Endothelial cell of umbilical vein (primary cell): ENCODE measurements at regions not wholly inside any gene's neighbourhood (a gene's known extent, or its start where the extent isn't known, plus 50 kb on each side); places are given as distances from the start of the nearest gene placed in this dataset.

Source experiments
- BruUV-seq: library from RNA; stranded (reverse); fragments of 400-500 nt; replicated peaks from 2 replicates; lab custom pipeline; 2021; lab: Mats Ljungman, UMichigan
- CTCF ChIA-PET: fragments of 300-600, 350-600 bp; sonication (Branson Sonifier 250); formaldehyde crosslinking; loops from one replicate; lab custom pipeline; 2021; ENCODE audit warnings: antibody characterized with exemption, inconsistent platforms; lab: Charles Lee
- POLR2A ChIA-PET: fragments of 300-600, 350-600 bp; sonication (Branson Sonifier 250); formaldehyde crosslinking; loops from one replicate; lab custom pipeline; 2021; ENCODE audit warnings: antibody characterized with exemption, inconsistent platforms; lab: Charles Lee
- DNase-seq: peaks from one replicate; pipeline ENCODE4 v3.0.0-alpha.2; 2011; ENCODE audit warnings: low read depth, low spot score
- FAIRE-seq: peaks from 2 replicates; lab custom pipeline; 2011; peaks lifted over from hg19 to GRCh38; lab: Jason Lieb, UNC
- H2AFZ ChIP-seq: 2 replicates; pipeline ENCODE4 v1.6.0; 2012; ENCODE audit warnings: low read depth, low read length, control low read depth, inconsistent platforms
- H3K27ac ChIP-seq: 2 replicates; pipeline ENCODE4 v1.5.1; 2011; ENCODE audit warnings: low read depth, mild to moderate bottlenecking, control low read depth, low read length, moderate library complexity; ENCODE audit not compliant: insufficient read depth
- H3K27me3 ChIP-seq, 2 experiments: 2 replicates each; pipeline versions ENCODE4 v1.6.0 to v1.6.1; 2011; ENCODE audit warnings: low read length in 2 of 2, mixed read lengths in 1 of 2; ENCODE audit not compliant: control insufficient read depth in 2 of 2, insufficient read depth in 2 of 2
- H3K36me3 ChIP-seq, 2 experiments: 2 replicates in 1 of 2; 3 replicates in 1 of 2; pipeline ENCODE4 v1.5.1; 2011; ENCODE audit warnings: low read length in 2 of 2, mild to moderate bottlenecking in 1 of 2, moderate library complexity in 1 of 2; ENCODE audit not compliant: control insufficient read depth in 2 of 2, insufficient read depth in 2 of 2; ENCODE audit errors: extremely low read depth in 1 of 2
- H3K4me1 ChIP-seq: 3 replicates; pipeline ENCODE4 v1.5.1; 2011; ENCODE audit warnings: mild to moderate bottlenecking, low read length; ENCODE audit not compliant: control insufficient read depth, insufficient read depth; ENCODE audit errors: extremely low read depth
- H3K4me2 ChIP-seq: 2 replicates; pipeline ENCODE4 v1.6.1; 2011; ENCODE audit warnings: low read length, control low read depth, mixed read lengths; ENCODE audit not compliant: insufficient read depth
- H3K4me3 ChIP-seq, 3 experiments: fragments of 200-600 bp in 1 of 3; sonication (generic), shearing (Covaris generic) in 1 of 3; replicated peaks in 1 of 3; 2 replicates each; pipeline ENCODE4 v1.5.1; 2011 to 2016; ENCODE audit warnings: control low read depth in 3 of 3, low read length in 3 of 3, mild to moderate bottlenecking in 2 of 3, inconsistent platforms in 1 of 3, low read depth in 1 of 3, moderate library complexity in 1 of 3; ENCODE audit not compliant: insufficient read depth in 1 of 3
- H3K79me2 ChIP-seq: 2 replicates; pipeline ENCODE4 v1.6.0; 2012; ENCODE audit warnings: low read length, inconsistent platforms; ENCODE audit not compliant: control insufficient read depth, insufficient read depth
- H3K9ac ChIP-seq: replicated peaks from 2 replicates; pipeline ENCODE3; 2011; ENCODE audit warnings: low read length, control low read depth; ENCODE audit not compliant: insufficient read depth; ENCODE audit errors: extremely low read depth
- H3K9me1 ChIP-seq: replicated peaks from 3 replicates; pipeline ENCODE4 v1.6.0; 2011; ENCODE audit warnings: mild to moderate bottlenecking, low read length; ENCODE audit not compliant: control insufficient read depth, insufficient read depth; ENCODE audit errors: extremely low read depth
- H3K9me3 ChIP-seq: replicated peaks from 2 replicates; pipeline ENCODE4 v1.5.1; 2012; ENCODE audit warnings: low read length, inconsistent platforms; ENCODE audit not compliant: control insufficient read depth, insufficient read depth
- H4K20me1 ChIP-seq: replicated peaks from 2 replicates; pipeline ENCODE3; 2011; ENCODE audit warnings: mild to moderate bottlenecking, low read length; ENCODE audit not compliant: control insufficient read depth, insufficient read depth; ENCODE audit errors: extremely low read depth
- EZH2 ChIP-seq: IDR thresholded peaks from 2 replicates; pipeline ENCODE4 v1.6.1; 2012; ENCODE audit warnings: borderline replicate concordance, low read depth, mild to moderate bottlenecking, moderate library complexity, low read length, inconsistent platforms; ENCODE audit not compliant: severe bottlenecking
- JUN ChIP-seq: IDR thresholded peaks from 2 replicates; pipeline ENCODE4 v1.6.1; 2011; ENCODE audit warnings: borderline replicate concordance, low read depth; ENCODE audit not compliant: insufficient read length, insufficient read depth
- POLR2AphosphoS5 ChIP-seq: IDR thresholded peaks from 2 replicates; pipeline ENCODE4 v1.6.1; 2012; ENCODE audit warnings: low read depth, mild to moderate bottlenecking, control low read depth, low read length, moderate library complexity; ENCODE audit not compliant: insufficient read depth
- dilution Hi-C: fragments of 300-500 bp; cut with MboI; formaldehyde crosslinking; loops from one replicate; pipeline ENCODE4 v1.15.0; 2019; ENCODE audit warnings: low sequenced_read_pairs; ENCODE audit not compliant: extremely low pct_ligation_motif_present
- intact Hi-C: fragments of 100-400 bp; cut with micrococcal nuclease; formaldehyde crosslinking; loops from one replicate; pipeline ENCODE4 v1.10.0; 2022
- TF ChIP-seq, protein P1 (sequence below), 2 donors: IDR thresholded peaks; 1 replicate in 1 of 2; 2 replicates in 1 of 2; pipeline ENCODE4 v1.5.1; 2011; ENCODE audit warnings: low read length in 2 of 2, mild to moderate bottlenecking in 2 of 2, moderate library complexity in 2 of 2, control low read depth in 1 of 2, inconsistent platforms in 1 of 2, low read depth in 1 of 2; ENCODE audit not compliant: insufficient read depth in 1 of 2; ENCODE audit errors: extremely low read depth in 1 of 2
- TF ChIP-seq, protein P2 (sequence below): IDR thresholded peaks from 2 replicates; pipeline ENCODE4 v1.6.1; 2011; ENCODE audit not compliant: insufficient read depth, insufficient read length

GRCh38 chr2:181285116-181285515 lies 172.1 kb upstream of the ITGA4 start:
- TF ChIP-seq, protein P1, sequence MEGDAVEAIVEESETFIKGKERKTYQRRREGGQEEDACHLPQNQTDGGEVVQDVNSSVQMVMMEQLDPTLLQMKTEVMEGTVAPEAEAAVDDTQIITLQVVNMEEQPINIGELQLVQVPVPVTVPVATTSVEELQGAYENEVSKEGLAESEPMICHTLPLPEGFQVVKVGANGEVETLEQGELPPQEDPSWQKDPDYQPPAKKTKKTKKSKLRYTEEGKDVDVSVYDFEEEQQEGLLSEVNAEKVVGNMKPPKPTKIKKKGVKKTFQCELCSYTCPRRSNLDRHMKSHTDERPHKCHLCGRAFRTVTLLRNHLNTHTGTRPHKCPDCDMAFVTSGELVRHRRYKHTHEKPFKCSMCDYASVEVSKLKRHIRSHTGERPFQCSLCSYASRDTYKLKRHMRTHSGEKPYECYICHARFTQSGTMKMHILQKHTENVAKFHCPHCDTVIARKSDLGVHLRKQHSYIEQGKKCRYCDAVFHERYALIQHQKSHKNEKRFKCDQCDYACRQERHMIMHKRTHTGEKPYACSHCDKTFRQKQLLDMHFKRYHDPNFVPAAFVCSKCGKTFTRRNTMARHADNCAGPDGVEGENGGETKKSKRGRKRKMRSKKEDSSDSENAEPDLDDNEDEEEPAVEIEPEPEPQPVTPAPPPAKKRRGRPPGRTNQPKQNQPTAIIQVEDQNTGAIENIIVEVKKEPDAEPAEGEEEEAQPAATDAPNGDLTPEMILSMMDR (IDR thresholded peaks at IDR 0.05; ENCODE audit: extremely low read depth in 1 of 2, insufficient read depth in 1 of 2, low read depth in 1 of 2, low read length in 2 of 2), result no peak
- Histone ChIP-seq H3K9me1 (no peaks in the 10 kb centered on the region), H3K9ac (no peak overlapping the region), H2AFZ (no peak overlapping the region), H3K9me3 (no peaks in the 10 kb centered on the region), H3K27ac (no peak overlapping the region), H3K27me3 (no peaks in the 10 kb centered on the region), H3K4me3 (no peak overlapping the region), H3K4me1 (no peaks in the 10 kb centered on the region), H3K79me2 (no peaks in the 10 kb centered on the region), H3K36me3 (no peaks in the 10 kb centered on the region), H3K4me2 (no peak overlapping the region), H4K20me1 (no peaks in the 10 kb centered on the region)
- ChIA-PET CTCF (no interaction called here), POLR2A (no interaction called here)
- BruUV-seq, result no TSS peak
- DNase-seq (no peak), FAIRE-seq (no peak)
- intact Hi-C loops, result no loop called here
- dilution Hi-C loops, result no loop called here

GRCh38 chr2:181289698-181290097 lies 167.5 kb upstream of the ITGA4 start:
- POLR2A ChIA-PET, result no interaction called here
- intact Hi-C loops, result no loop called here

More at GRCh38 chr2:181289698-181290097, 167.5 kb upstream of the ITGA4 start:
- Histone ChIP-seq H2AFZ (no peak overlapping the region), H4K20me1 (no peaks in the 10 kb centered on the region), H3K27ac (no peak overlapping the region), H3K36me3 (no peaks in the 10 kb centered on the region), H3K27me3 (no peaks in the 10 kb centered on the region), H3K4me1 (no peaks in the 10 kb centered on the region), H3K4me2 (no peak overlapping the region), H3K9me1 (no peaks in the 10 kb centered on the region), H3K79me2 (no peaks in the 10 kb centered on the region), H3K9ac (no peak overlapping the region), H3K4me3 (no peak overlapping the region), H3K9me3 (no peaks in the 10 kb centered on the region)
- CTCF ChIA-PET, result no interaction called here
- dilution Hi-C loops, result no loop called here
- TF ChIP-seq JUN, result no peak
- TF ChIP-seq, protein P2, sequence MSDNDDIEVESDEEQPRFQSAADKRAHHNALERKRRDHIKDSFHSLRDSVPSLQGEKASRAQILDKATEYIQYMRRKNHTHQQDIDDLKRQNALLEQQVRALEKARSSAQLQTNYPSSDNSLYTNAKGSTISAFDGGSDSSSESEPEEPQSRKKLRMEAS, result no peak
- no peak for TF ChIP-seq POLR2AphosphoS5
- TF ChIP-seq EZH2, result no peak
- no peak for FAIRE-seq
- no TSS peak for BruUV-seq
- DNase-seq, result no peak
